Upper lobe of left lung (tissue), 4 donors: ENCODE measurements at regions not wholly inside any gene's neighbourhood (a gene's known extent, or its start where the extent isn't known, plus 50 kb on each side); places are given as distances from the start of the nearest gene placed in this dataset.

Experiments used
- EP300 ChIP-seq, 4 donors: sonication (generic); formaldehyde crosslinking; IDR thresholded peaks; one replicate each; pipeline ENCODE4 v1.5.1; 2017; ENCODE audit warnings: antibody characterized with exemption in 4 of 4, control low read depth in 2 of 4
- POLR2A ChIP-seq, 4 donors: fragments of 450-650 bp; IDR thresholded peaks; one replicate each; pipeline ENCODE4 v1.5.1; 2016 to 2017; ENCODE audit warnings: antibody characterized with exemption in 4 of 4, mild to moderate bottlenecking in 2 of 4
- TF ChIP-seq, protein P1 (sequence below), 6 experiments: fragments of 450-650 bp in 4 of 6; fragments of 200-600 bp in 2 of 6; sonication (generic) in 2 of 6; IDR thresholded peaks; one replicate each; pipeline ENCODE4 v1.5.1; 2016 to 2019; ENCODE audit warnings: antibody characterized with exemption in 6 of 6

DNA sequence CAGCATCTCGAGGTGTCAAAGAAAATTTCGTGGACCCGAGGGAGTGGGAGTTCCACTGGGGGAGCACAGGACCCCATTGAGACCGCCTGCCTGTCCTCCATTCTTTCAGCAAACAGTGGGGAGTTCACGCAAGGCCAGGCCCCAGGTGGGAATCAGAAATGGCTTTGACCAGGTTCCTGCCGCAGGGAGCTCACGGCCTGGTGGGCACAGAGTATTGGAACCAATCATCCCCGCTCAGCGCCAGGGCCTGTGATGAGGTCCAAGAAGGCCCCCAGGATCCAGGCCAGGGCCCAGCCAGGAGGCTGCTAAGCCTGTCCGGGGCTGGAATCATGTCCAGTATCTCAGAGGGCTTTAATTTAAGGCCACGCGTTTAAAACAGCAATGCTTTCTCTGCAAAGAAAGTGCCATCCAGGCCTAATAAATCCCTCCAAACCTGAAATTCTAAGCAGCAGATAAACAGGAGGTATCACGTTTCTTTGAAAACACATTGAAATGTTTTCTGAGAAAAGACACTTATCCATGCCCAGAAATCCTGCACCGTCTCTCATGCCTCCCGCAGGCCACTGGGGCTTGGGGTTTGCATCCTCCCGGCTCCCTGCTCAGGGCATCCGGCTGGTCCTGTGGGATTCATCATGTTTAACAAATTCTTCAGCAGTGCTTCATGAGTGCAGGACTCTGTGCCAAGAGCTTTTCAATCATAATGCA, 125.7 kb downstream of the OAT start:
- TF ChIP-seq, protein P1, sequence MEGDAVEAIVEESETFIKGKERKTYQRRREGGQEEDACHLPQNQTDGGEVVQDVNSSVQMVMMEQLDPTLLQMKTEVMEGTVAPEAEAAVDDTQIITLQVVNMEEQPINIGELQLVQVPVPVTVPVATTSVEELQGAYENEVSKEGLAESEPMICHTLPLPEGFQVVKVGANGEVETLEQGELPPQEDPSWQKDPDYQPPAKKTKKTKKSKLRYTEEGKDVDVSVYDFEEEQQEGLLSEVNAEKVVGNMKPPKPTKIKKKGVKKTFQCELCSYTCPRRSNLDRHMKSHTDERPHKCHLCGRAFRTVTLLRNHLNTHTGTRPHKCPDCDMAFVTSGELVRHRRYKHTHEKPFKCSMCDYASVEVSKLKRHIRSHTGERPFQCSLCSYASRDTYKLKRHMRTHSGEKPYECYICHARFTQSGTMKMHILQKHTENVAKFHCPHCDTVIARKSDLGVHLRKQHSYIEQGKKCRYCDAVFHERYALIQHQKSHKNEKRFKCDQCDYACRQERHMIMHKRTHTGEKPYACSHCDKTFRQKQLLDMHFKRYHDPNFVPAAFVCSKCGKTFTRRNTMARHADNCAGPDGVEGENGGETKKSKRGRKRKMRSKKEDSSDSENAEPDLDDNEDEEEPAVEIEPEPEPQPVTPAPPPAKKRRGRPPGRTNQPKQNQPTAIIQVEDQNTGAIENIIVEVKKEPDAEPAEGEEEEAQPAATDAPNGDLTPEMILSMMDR (IDR thresholded peaks at IDR 0.05): no peak
- no peak for TF ChIP-seq EP300 (IDR thresholded peaks at IDR 0.05)
- no peak for TF ChIP-seq POLR2A (IDR thresholded peaks at IDR 0.05)
